Lung (tissue), 11 donors: ENCODE measurements at regions not wholly inside any gene's neighbourhood (a gene's known extent, or its start where the extent isn't known, plus 50 kb on each side); places are given as distances from the start of the nearest gene placed in this dataset.
"Not testable (repeated sequence)": the region's sequence is repeated elsewhere in the genome, so short reads cannot be mapped to it uniquely, and the experiment has no call there.

Source experiments
- ATAC-seq: fragments of 200-7000 bp; cut with Tn5 transposase; one replicate; pipeline ENCODE4 v1.9.1; 2020; ENCODE audit warnings: moderate number of reproducible peaks; ENCODE audit not compliant: insufficient read depth, low FRiP score
- DNase-seq, 3 donors: peaks; one replicate each; pipeline ENCODE4 v3.0.0-alpha.2; 2013 to 2017
- H3K27ac ChIP-seq, 2 donors: one replicate each; pipeline ENCODE4 v1.5.1; 2013; ENCODE audit warnings: mild to moderate bottlenecking in 2 of 2, moderate library complexity in 2 of 2, control low read depth in 1 of 2, inconsistent platforms in 1 of 2, low read depth in 1 of 2, low read length in 1 of 2
- H3K27me3 ChIP-seq, 3 donors: one replicate each; pipeline ENCODE4 v1.5.1; 2013; ENCODE audit warnings: low read length in 2 of 3; ENCODE audit not compliant: control insufficient read depth in 3 of 3, insufficient read depth in 3 of 3
- H3K36me3 ChIP-seq, 4 donors: one replicate each; pipeline ENCODE4 v1.5.1; 2013; ENCODE audit warnings: low read length in 4 of 4, mild to moderate bottlenecking in 1 of 4, moderate library complexity in 1 of 4; ENCODE audit not compliant: control insufficient read depth in 4 of 4, insufficient read depth in 4 of 4
- H3K4me1 ChIP-seq, 5 donors: one replicate each; pipeline ENCODE4 v1.5.1; 2013; ENCODE audit warnings: low read length in 5 of 5, mild to moderate bottlenecking in 2 of 5, moderate library complexity in 1 of 5; ENCODE audit not compliant: control insufficient read depth in 5 of 5, insufficient read depth in 5 of 5
- H3K4me3 ChIP-seq: one replicate; pipeline ENCODE4 v1.5.1; 2013; ENCODE audit warnings: mild to moderate bottlenecking, control low read depth, moderate library complexity
- H3K9ac ChIP-seq, 2 donors: one replicate each; pipeline ENCODE4 v1.5.1; 2013; ENCODE audit warnings: low read length in 2 of 2, control low read depth in 1 of 2; ENCODE audit not compliant: insufficient read depth in 1 of 2
- H3K9me3 ChIP-seq, 4 donors: one replicate each; pipeline ENCODE4 v1.5.1; 2013; ENCODE audit warnings: low read length in 3 of 4, mild to moderate bottlenecking in 1 of 4, moderate library complexity in 1 of 4; ENCODE audit not compliant: control insufficient read depth in 4 of 4, insufficient read depth in 3 of 4
- WGBS, 2 donors: extraction: QIAGEN DNeasy Blood & Tissue Kit; methylation state at CpG; one replicate each; pipeline ENCODE4 v1.1.7; 2013; 5-methylcytosine and 5-hydroxymethylcytosine counted together
- TF ChIP-seq, protein P1 (sequence below): IDR thresholded peaks from 2 replicates; pipeline ENCODE4 v1.5.1; 2012; ENCODE audit warnings: mild to moderate bottlenecking; ENCODE audit errors: control extremely low read depth, extremely low read depth
- donor health status: control.
- donor health status: control.
- donor health status: Bipolar disorder and iron deficiency.
- donor health status: healthy.
- donor health status: DM: yes; HTN: yes; CAD: no.

DNA sequence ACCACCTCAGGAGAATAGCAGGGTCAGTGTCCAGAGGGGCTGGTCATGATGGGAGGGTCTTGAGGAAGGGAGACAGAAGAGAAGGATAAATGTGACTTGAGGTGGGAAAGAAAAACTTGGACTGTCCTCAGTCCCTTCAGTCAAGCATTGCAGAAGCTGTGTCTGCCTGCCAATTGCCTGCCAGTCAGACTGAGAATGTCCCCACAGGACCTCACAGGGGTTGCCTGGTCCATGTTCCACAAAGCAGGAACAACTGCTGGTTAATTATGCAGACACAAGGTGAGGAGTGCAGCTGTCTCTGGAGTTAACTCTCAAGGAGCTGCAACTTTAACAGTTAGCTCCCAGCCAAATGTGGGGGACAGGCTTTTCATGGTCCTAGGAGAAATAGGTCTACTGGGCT, 75.7 kb downstream of the TRIM43 start:
- H3K27me3 ChIP-seq = no peaks in the 10 kb centered on the region
- no peaks in the 10 kb centered on the region for H3K9me3 ChIP-seq
- peak overlapping the region in 1 of 2 donors; percentile 52 for H3K27ac ChIP-seq
- no peak overlapping the region for H3K4me3 ChIP-seq
- TF ChIP-seq, protein P1, sequence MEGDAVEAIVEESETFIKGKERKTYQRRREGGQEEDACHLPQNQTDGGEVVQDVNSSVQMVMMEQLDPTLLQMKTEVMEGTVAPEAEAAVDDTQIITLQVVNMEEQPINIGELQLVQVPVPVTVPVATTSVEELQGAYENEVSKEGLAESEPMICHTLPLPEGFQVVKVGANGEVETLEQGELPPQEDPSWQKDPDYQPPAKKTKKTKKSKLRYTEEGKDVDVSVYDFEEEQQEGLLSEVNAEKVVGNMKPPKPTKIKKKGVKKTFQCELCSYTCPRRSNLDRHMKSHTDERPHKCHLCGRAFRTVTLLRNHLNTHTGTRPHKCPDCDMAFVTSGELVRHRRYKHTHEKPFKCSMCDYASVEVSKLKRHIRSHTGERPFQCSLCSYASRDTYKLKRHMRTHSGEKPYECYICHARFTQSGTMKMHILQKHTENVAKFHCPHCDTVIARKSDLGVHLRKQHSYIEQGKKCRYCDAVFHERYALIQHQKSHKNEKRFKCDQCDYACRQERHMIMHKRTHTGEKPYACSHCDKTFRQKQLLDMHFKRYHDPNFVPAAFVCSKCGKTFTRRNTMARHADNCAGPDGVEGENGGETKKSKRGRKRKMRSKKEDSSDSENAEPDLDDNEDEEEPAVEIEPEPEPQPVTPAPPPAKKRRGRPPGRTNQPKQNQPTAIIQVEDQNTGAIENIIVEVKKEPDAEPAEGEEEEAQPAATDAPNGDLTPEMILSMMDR = no peak
- no peaks in the 10 kb centered on the region for H3K36me3 ChIP-seq
- no peak for ATAC-seq
- no peak overlapping the region for H3K9ac ChIP-seq
- DNase-seq = no peak
- peaks cover 0 to 13% (median 4%) of the 10 kb centered on the region in 5 donors for H3K4me1 ChIP-seq

GRCh38 chr2:95668934-95669333, 77.1 kb downstream of the TRIM43 start:
- H3K4me3 ChIP-seq, H3K27me3 ChIP-seq, DNase-seq, H3K9me3 ChIP-seq, H3K9ac ChIP-seq, H3K36me3 ChIP-seq, ATAC-seq, H3K27ac ChIP-seq: not testable (repeated sequence)
- H3K4me1 ChIP-seq = peaks cover 0 to 15% (median 3%) of the 10 kb centered on the region in 5 donors
- WGBS, 2 donors = 53 to 59% methylated on average over 5 of the region's 5 CpGs

DNA sequence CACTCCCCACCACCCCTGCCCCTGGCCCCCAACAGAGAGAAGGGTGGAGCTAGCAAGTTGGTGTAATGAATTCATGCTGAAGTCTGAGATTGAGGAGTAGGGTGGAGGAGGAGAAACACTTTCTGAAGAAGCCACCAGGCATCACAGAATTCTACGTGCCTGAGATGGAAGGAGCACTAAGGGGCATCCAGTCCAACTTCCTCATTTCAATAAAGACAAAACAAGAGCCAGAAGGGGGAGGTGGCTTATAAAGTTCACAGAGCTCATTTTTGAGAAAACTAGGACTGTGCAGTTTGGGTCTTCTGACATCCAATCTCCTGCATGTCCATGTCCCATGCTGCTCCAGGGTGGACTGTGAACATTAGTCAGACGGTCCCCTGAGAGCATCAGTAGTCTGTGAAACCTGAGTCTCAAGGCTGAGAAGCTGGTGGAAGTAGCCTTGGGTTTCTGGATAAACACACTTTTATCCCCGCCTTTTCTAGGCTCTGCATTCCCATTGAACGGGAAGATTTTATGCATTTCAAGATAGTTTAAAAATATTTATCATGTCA, 77.7 kb downstream of the TRIM43 start:
- Histone ChIP-seq H3K4me3 (no peak overlapping the region), H3K9ac (no peak overlapping the region), H3K27ac (no peak overlapping the region), H3K27me3 (no peaks in the 10 kb centered on the region), H3K9me3 (no peaks in the 10 kb centered on the region), H3K4me1 (peaks cover 0 to 15% (median 5%) of the 10 kb centered on the region in 5 donors), H3K36me3 (no peaks in the 10 kb centered on the region)
- WGBS, 2 donors = 48 to 62% methylated on average over 4 of the region's 4 CpGs
- no peak for ATAC-seq
- no peak for DNase-seq
- TF ChIP-seq, protein P1 = no peak

- no peak for ATAC-seq
- DNase-seq = peak in 2 of 3 donors; percentile 12 to 23
- Histone ChIP-seq H3K27ac (no peak overlapping the region), H3K27me3 (no peaks in the 10 kb centered on the region), H3K9ac (no peak overlapping the region), H3K9me3 (no peaks in the 10 kb centered on the region), H3K4me3 (no peak overlapping the region), H3K36me3 (no peaks in the 10 kb centered on the region), H3K4me1 (peaks cover 0 to 15% (median 5%) of the 10 kb centered on the region in 5 donors)
- TF ChIP-seq, protein P1 = no peak
- WGBS, 2 donors = 55 to 78% methylated on average over 2 of the region's 2 CpGs
Measured at GRCh38 chr2:95670167-95670566, 78.4 kb downstream of the TRIM43 start.
